GM23248 (cell line): ENCODE measurements at regions not wholly inside any gene's neighbourhood (a gene's known extent, or its start where the extent isn't known, plus 50 kb on each side); places are given as distances from the start of the nearest gene placed in this dataset.

ENCODE experiments used
- DNase-seq: peaks from one replicate; pipeline ENCODE4 v3.0.0-alpha.2; 2015
- H2AFZ ChIP-seq: fragments of 200-600 bp; sonication (generic); 2 replicates; pipeline ENCODE4 v1.6.1; 2016; ENCODE audit warnings: antibody characterized with exemption
- H3F3A ChIP-seq: fragments of 200-600 bp; sonication (generic); 2 replicates; pipeline ENCODE4 v1.6.1; 2016; ENCODE audit warnings: mild to moderate bottlenecking, antibody characterized with exemption, mixed run types; ENCODE audit not compliant: insufficient read depth
- H3K27ac ChIP-seq: fragments of 200-600 bp; sonication (generic); 2 replicates; pipeline ENCODE4 v1.5.1; 2016; ENCODE audit warnings: mild to moderate bottlenecking
- H3K27me3 ChIP-seq: fragments of 200-600 bp; sonication (generic); replicated peaks from 2 replicates; pipeline ENCODE4 v1.6.1; 2016; ENCODE audit warnings: mild to moderate bottlenecking; ENCODE audit not compliant: insufficient read depth
- H3K36me3 ChIP-seq: fragments of 200-600 bp; sonication (generic); 2 replicates; pipeline ENCODE4 v1.6.1; 2016; ENCODE audit warnings: low read depth, mild to moderate bottlenecking
- H3K4me1 ChIP-seq: fragments of 200-600 bp; sonication (generic); 2 replicates; pipeline ENCODE4 v1.6.1; 2016; ENCODE audit warnings: mild to moderate bottlenecking; ENCODE audit not compliant: insufficient read depth
- H3K4me2 ChIP-seq: fragments of 200-600 bp; sonication (generic); one replicate; pipeline ENCODE4 v1.6.1; 2016; ENCODE audit warnings: mild to moderate bottlenecking; ENCODE audit not compliant: unreplicated experiment
- H3K4me3 ChIP-seq: fragments of 200-600 bp; sonication (generic); 2 replicates; pipeline ENCODE4 v1.5.1; 2016; ENCODE audit warnings: mild to moderate bottlenecking
- H3K79me2 ChIP-seq: fragments of 200-600 bp; sonication (generic); 2 replicates; pipeline ENCODE4 v1.6.1; 2016; ENCODE audit warnings: mild to moderate bottlenecking; ENCODE audit not compliant: insufficient read depth
- H3K9ac ChIP-seq: fragments of 200-600 bp; sonication (generic); 2 replicates; pipeline ENCODE4 v1.6.1; 2016; ENCODE audit warnings: mild to moderate bottlenecking
- H3K9me2 ChIP-seq: fragments of 200-600 bp; sonication (generic); 2 replicates; pipeline ENCODE4 v1.6.1; 2016; ENCODE audit warnings: mixed run types, mild to moderate bottlenecking, moderate library complexity; ENCODE audit not compliant: insufficient read depth
- H3K9me3 ChIP-seq: fragments of 200-600 bp; sonication (generic); one replicate; pipeline ENCODE4 v1.6.1; 2017; ENCODE audit warnings: low read depth
- H4K20me1 ChIP-seq: fragments of 200-600 bp; sonication (generic); 2 replicates; pipeline ENCODE4 v1.6.0; 2016; ENCODE audit not compliant: insufficient read depth
- EZH2 ChIP-seq: fragments of 200-600 bp; sonication (generic); IDR thresholded peaks from 2 replicates; pipeline ENCODE4 v1.6.1; 2018; ENCODE audit warnings: antibody characterized with exemption, mild to moderate bottlenecking; ENCODE audit not compliant: insufficient read depth, poor library complexity, severe bottlenecking
- EZH2phosphoT487 ChIP-seq: fragments of 200-600 bp; sonication (generic); IDR thresholded peaks from 2 replicates; pipeline ENCODE4 v1.6.1; 2018; ENCODE audit warnings: antibody characterized with exemption, moderate library complexity, mild to moderate bottlenecking, low read depth; ENCODE audit not compliant: insufficient read depth
- WGBS, 2 experiments: methylation state at CpG; one replicate each; pipeline ENCODE4 v1.1.6; 2015 to 2017; ENCODE audit warnings: low lambda C conversion rate in 2 of 2, low coverage in 1 of 2; ENCODE audit errors: missing lambda C conversion rate in 2 of 2; 5-methylcytosine and 5-hydroxymethylcytosine counted together
- in situ Hi-C: fragments of 300-500 bp; cut with MboI; formaldehyde crosslinking; loops from 2 replicates; pipeline ENCODE4 v1.15.0; 2020

DNA sequence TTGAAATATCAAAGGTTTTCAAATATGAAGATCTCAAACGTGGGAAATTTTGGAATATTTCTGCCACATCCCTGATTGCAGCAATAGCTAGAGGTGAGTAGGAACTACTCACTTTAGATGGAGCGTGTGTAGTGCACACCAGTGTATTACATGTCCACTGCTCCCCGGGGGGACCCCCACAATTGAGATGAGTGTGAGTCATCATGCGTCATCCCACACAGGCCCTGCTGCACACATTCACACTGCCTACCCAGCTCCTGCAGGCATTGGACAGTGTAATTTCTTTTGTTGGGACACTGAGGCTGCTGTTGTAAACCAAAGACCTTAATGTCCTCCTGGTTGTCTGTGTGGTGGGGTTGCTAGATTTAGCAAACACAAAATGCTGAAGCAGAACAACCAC, 280.0 kb downstream of the GAS1 start:
- Histone ChIP-seq H3F3A (0 out of 2 replicates have a peak, but pooled peaks cover 4% of the 10 kb centered on the region), H2AFZ (no peak overlapping the region), H4K20me1 (no peaks in the 10 kb centered on the region), H3K9me2 (no peaks in the 10 kb centered on the region), H3K4me1 (peaks cover 22% of the 10 kb centered on the region), H3K27ac (no peak overlapping the region), H3K36me3 (no peaks in the 10 kb centered on the region), H3K27me3 (no peaks in the 10 kb centered on the region), H3K9me3 (no peaks in the 10 kb centered on the region), H3K4me2 (peak overlapping the region; percentile 19), H3K79me2 (no peaks in the 10 kb centered on the region), H3K9ac (no peak overlapping the region), H3K4me3 (no peak overlapping the region)
- in situ Hi-C loops: no loop called here
- 30 to 32% methylated on average over 4 of the region's 4 CpGs for WGBS, 2 experiments
- no peak for TF ChIP-seq EZH2
- no peak for TF ChIP-seq EZH2phosphoT487
- peak; percentile 74 for DNase-seq

DNA sequence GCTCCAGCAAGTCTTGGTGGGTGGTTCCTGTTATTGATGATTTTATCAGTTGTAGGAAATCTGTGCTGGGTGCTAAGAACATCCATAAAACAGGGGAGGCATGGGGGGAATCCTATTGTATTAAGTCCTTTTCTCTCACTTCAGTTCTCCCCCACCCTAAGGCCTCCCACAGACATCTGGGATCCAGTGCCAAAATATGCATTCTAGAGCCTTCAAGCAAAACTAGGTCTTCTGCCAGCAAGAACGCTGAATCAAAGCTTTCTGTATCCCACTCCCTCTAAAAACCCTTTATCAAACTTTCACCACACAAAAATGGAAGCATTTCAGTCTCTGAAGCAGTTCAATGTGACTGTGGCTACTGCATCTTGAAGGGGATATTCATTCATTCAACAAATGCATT, 281.9 kb downstream of the GAS1 start:
- Histone ChIP-seq H3K4me1 (peaks cover 30% of the 10 kb centered on the region), H4K20me1 (no peaks in the 10 kb centered on the region), H3K9me3 (no peaks in the 10 kb centered on the region), H3K27me3 (no peaks in the 10 kb centered on the region), H3K36me3 (no peaks in the 10 kb centered on the region), H3K79me2 (no peaks in the 10 kb centered on the region), H3K9ac (no peak overlapping the region), H3F3A (peaks cover 19% of the 10 kb centered on the region; the same call in 1 of the 2 replicates), H3K27ac (no peak overlapping the region), H3K4me3 (no peak overlapping the region), H3K9me2 (no peaks in the 10 kb centered on the region), H3K4me2 (no peak overlapping the region), H2AFZ (no peak overlapping the region)
- in situ Hi-C loops: no loop called here
- WGBS, 2 experiments: 71% methylated on average over 1 of the region's 1 CpG
- DNase-seq: no peak
- no peak for TF ChIP-seq EZH2phosphoT487
- no peak for TF ChIP-seq EZH2

- no peak overlapping the region for H3K4me3 ChIP-seq
- no peak for TF ChIP-seq EZH2
- TF ChIP-seq EZH2phosphoT487: no peak
- in situ Hi-C loops: no loop called here
- no peak overlapping the region for H2AFZ ChIP-seq
- H3K4me1 ChIP-seq: peaks cover 36% of the 10 kb centered on the region
- H4K20me1 ChIP-seq: no peaks in the 10 kb centered on the region
- H3K79me2 ChIP-seq: no peaks in the 10 kb centered on the region
- H3K4me2 ChIP-seq: no peak overlapping the region
- no peak for DNase-seq
- 98% methylated on average over 7 of the region's 7 CpGs for WGBS, 2 experiments
- H3K36me3 ChIP-seq: no peaks in the 10 kb centered on the region
- peaks cover 27% of the 10 kb centered on the region; the same call in 1 of the 2 replicates for H3F3A ChIP-seq
- no peak overlapping the region for H3K9ac ChIP-seq
- no peaks in the 10 kb centered on the region for H3K9me2 ChIP-seq
- H3K9me3 ChIP-seq: no peaks in the 10 kb centered on the region
- no peak overlapping the region for H3K27ac ChIP-seq
- no peaks in the 10 kb centered on the region for H3K27me3 ChIP-seq
These were observed 282.7 kb downstream of the GAS1 start for GRCh38 chr9:86664603-86665002.

- no peaks in the 10 kb centered on the region for H3K36me3 ChIP-seq
- no peaks in the 10 kb centered on the region for H3K9me2 ChIP-seq
- H3K79me2 ChIP-seq: no peaks in the 10 kb centered on the region
- no peak overlapping the region for H2AFZ ChIP-seq
- no peak overlapping the region for H3K27ac ChIP-seq
- H3K4me3 ChIP-seq: no peak overlapping the region
- no peak for TF ChIP-seq EZH2
- TF ChIP-seq EZH2phosphoT487: no peak
- in situ Hi-C loops: no loop called here
- peaks cover 39% of the 10 kb centered on the region for H3K4me1 ChIP-seq
- H3K9ac ChIP-seq: no peak overlapping the region
- no peaks in the 10 kb centered on the region for H3K27me3 ChIP-seq
- no peaks in the 10 kb centered on the region for H4K20me1 ChIP-seq
- DNase-seq: no peak
- H3K9me3 ChIP-seq: no peaks in the 10 kb centered on the region
- H3K4me2 ChIP-seq: no peak overlapping the region
- WGBS, 2 experiments: 87 to 93% methylated on average over 2 of the region's 2 CpGs
- peaks cover 28% of the 10 kb centered on the region; the same call in 1 of the 2 replicates for H3F3A ChIP-seq
These were observed 283.4 kb downstream of the GAS1 start for GRCh38 chr9:86663905-86664304.

DNA sequence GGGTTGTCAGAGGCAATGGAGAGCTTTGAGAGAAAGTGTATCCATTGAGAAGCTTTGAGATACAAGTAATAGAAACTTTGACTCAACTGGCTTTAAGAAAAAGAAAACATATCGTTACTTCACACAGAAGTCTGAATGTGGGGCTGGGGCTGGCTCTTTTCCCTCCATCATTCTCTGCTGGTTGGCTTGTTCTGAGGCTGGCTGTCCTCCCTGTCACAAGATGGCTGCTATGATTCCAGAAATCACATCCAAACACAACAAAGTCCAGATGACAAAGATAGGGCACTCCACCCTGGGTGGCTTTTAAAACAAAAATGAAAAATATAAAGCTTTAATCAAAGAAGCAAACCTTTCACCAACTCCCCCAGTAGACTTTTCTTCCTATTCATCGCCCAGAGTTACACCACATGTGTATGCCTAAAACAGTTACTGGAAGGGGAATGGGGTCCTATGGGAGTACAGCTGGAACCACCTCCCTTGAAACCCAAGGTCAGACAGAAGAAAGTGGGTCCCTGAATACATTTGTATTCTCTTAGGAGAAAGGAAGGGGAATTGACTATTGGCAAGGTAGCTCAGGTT, 284.3 kb downstream of the GAS1 start:
- Histone ChIP-seq H3K9me3 (no peaks in the 10 kb centered on the region), H3K9me2 (no peaks in the 10 kb centered on the region), H3K9ac (no peak overlapping the region), H3F3A (peaks cover 25% of the 10 kb centered on the region; the same call in 1 of the 2 replicates), H3K36me3 (no peaks in the 10 kb centered on the region), H3K4me3 (no peak overlapping the region), H3K4me1 (peaks cover 30% of the 10 kb centered on the region), H2AFZ (no peak overlapping the region), H3K27me3 (no peaks in the 10 kb centered on the region), H3K4me2 (no peak overlapping the region), H3K27ac (no peak overlapping the region), H3K79me2 (no peaks in the 10 kb centered on the region), H4K20me1 (no peaks in the 10 kb centered on the region)
- DNase-seq: no peak
- in situ Hi-C loops: no loop called here
- 42 to 48% methylated on average over 2 of the region's 2 CpGs for WGBS, 2 experiments
- TF ChIP-seq EZH2phosphoT487 (no peak), EZH2 (no peak)
